ENCODE measurements at regions not wholly inside any gene's neighbourhood (a gene's known extent, or its start where the extent isn't known, plus 50 kb on each side); places are given as distances from the start of the nearest gene placed in this dataset.

- intact Hi-C loops (cut with DNase I; ENCODE audit: low total_unique reads): no loop called here
Observed at GRCh38 chr14:23814527-23815256, 138.9 kb upstream of the DHRS4 start.

GRCh38 chr14:23816371-23816770 lies 137.2 kb upstream of the DHRS4 start:
- Histone ChIP-seq H3K36me3 (no peaks in the 10 kb centered on the region), H3K4me1 (no peaks in the 10 kb centered on the region), H3K9me3 (peaks cover 7 to 13% of the 10 kb centered on the region in 2 donors), H3K4me3 (no peak overlapping the region), H3K27me3 (no peaks in the 10 kb centered on the region), H3K27ac (no peak overlapping the region)
- DNase-seq (ENCODE audit: low spot score in 2 of 2): no peak
- intact Hi-C loops (cut with DNase I; ENCODE audit: low total_unique reads): no loop called here
- TF ChIP-seq POLR2A (IDR thresholded peaks at IDR 0.05): no peak

More at GRCh38 chr14:23814527-23815256, 138.9 kb upstream of the DHRS4 start:
- no peaks in the 10 kb centered on the region for H3K36me3 ChIP-seq
- H3K27ac ChIP-seq: no peak overlapping the region
- H3K4me3 ChIP-seq: no peak overlapping the region
- H3K4me1 ChIP-seq: no peaks in the 10 kb centered on the region
- H3K27me3 ChIP-seq: no peaks in the 10 kb centered on the region
- TF ChIP-seq POLR2AphosphoS5 (IDR thresholded peaks at IDR 0.05) (no peak), CTCF (IDR thresholded peaks at IDR 0.05) (no peak)
- no peak for DNase-seq (ENCODE audit: low spot score in 2 of 2)
- H3K9me3 ChIP-seq: peaks cover 7 to 13% of the 10 kb centered on the region in 2 donors

GRCh38 chr14:23817164-23817767 lies 136.3 kb upstream of the DHRS4 start:
- intact Hi-C loops (cut with DNase I; ENCODE audit: low total_unique reads): no loop called here
- Histone ChIP-seq H3K4me3 (no peak overlapping the region), H3K4me1 (no peaks in the 10 kb centered on the region), H3K9me3 (peaks cover 7 to 13% of the 10 kb centered on the region in 2 donors), H3K27ac (no peak overlapping the region), H3K27me3 (no peaks in the 10 kb centered on the region), H3K36me3 (no peaks in the 10 kb centered on the region)
- TF ChIP-seq POLR2A (IDR thresholded peaks at IDR 0.05) (no peak), CTCF (IDR thresholded peaks at IDR 0.05) (no peak), POLR2AphosphoS5 (IDR thresholded peaks at IDR 0.05) (no peak)
- DNase-seq (ENCODE audit: low spot score in 2 of 2): no peak

GRCh38 chr14:23827100-23827892 lies 126.3 kb upstream of the DHRS4 start:
- no peaks in the 10 kb centered on the region for H3K9me3 ChIP-seq
- intact Hi-C loops (cut with DNase I; ENCODE audit: low total_unique reads): no loop called here
- no peaks in the 10 kb centered on the region for H3K36me3 ChIP-seq
- DNase-seq (ENCODE audit: low spot score in 2 of 2): no peak
- H3K27me3 ChIP-seq: no peaks in the 10 kb centered on the region
- no peaks in the 10 kb centered on the region for H3K4me1 ChIP-seq
- TF ChIP-seq CTCF (IDR thresholded peaks at IDR 0.05) (no peak), POLR2A (IDR thresholded peaks at IDR 0.05) (no peak), POLR2AphosphoS5 (IDR thresholded peaks at IDR 0.05) (no peak)
- no peak overlapping the region for H3K27ac ChIP-seq
- no peak overlapping the region for H3K4me3 ChIP-seq

- H3K4me3 ChIP-seq: no peak overlapping the region
- no peak overlapping the region for H3K27ac ChIP-seq
- H3K9me3 ChIP-seq: no peaks in the 10 kb centered on the region
- H3K36me3 ChIP-seq: no peaks in the 10 kb centered on the region
- H3K4me1 ChIP-seq: no peaks in the 10 kb centered on the region
- intact Hi-C loops (cut with DNase I; ENCODE audit: low total_unique reads): no loop called here
- H3K27me3 ChIP-seq: no peaks in the 10 kb centered on the region
- DNase-seq (ENCODE audit: low spot score in 2 of 2): no peak
- no peak for TF ChIP-seq POLR2AphosphoS5 (IDR thresholded peaks at IDR 0.05)
- no peak for TF ChIP-seq POLR2A (IDR thresholded peaks at IDR 0.05)
- no peak for TF ChIP-seq CTCF (IDR thresholded peaks at IDR 0.05)
Observed at GRCh38 chr14:23828001-23828400, 125.6 kb upstream of the DHRS4 start.
